GM23338 (cell line): ENCODE measurements at regions not wholly inside any gene's neighbourhood (a gene's known extent, or its start where the extent isn't known, plus 50 kb on each side); places are given as distances from the start of the nearest gene placed in this dataset.

Experiments
- ATAC-seq: fragments of 200-7000 bp; cut with Tn5 transposase; 3 replicates; pipeline ENCODE4 v1.9.1; 2020
- DNase-seq: peaks from one replicate; pipeline ENCODE4 v3.0.0-alpha.2; 2015; ENCODE audit warnings: low spot score
- H2AFZ ChIP-seq: fragments of 200-600 bp; sonication (generic); 2 replicates; pipeline ENCODE4 v1.8.0; 2016; ENCODE audit warnings: antibody characterized with exemption, mild to moderate bottlenecking, moderate library complexity
- H3F3A ChIP-seq: fragments of 200-600 bp; sonication (generic); replicated peaks from 2 replicates; pipeline ENCODE4 v1.8.0; 2017; ENCODE audit warnings: antibody characterized with exemption, mixed run types, low read depth
- H3K27ac ChIP-seq: fragments of 200-600 bp; sonication (generic); 2 replicates; pipeline ENCODE4 v1.6.1; 2016; ENCODE audit warnings: low read depth
- H3K27me3 ChIP-seq: fragments of 200-600 bp; sonication (generic); 2 replicates; pipeline ENCODE4 v1.8.0; 2016; ENCODE audit warnings: mild to moderate bottlenecking, mixed run types, moderate library complexity; ENCODE audit not compliant: insufficient read depth
- H3K36me3 ChIP-seq: fragments of 200-600 bp; sonication (generic); 2 replicates; pipeline ENCODE4 v1.8.0; 2016; ENCODE audit warnings: mild to moderate bottlenecking; ENCODE audit not compliant: insufficient read depth
- H3K4me1 ChIP-seq: fragments of 200-600 bp; sonication (generic); 2 replicates; pipeline ENCODE4 v1.8.0; 2016; ENCODE audit warnings: mild to moderate bottlenecking, moderate library complexity; ENCODE audit not compliant: insufficient read depth
- H3K4me2 ChIP-seq: fragments of 200-600 bp; sonication (generic); 2 replicates; pipeline ENCODE4 v1.7.1; 2017; ENCODE audit warnings: mixed run types
- H3K4me3 ChIP-seq: fragments of 200-600 bp; sonication (generic); 2 replicates; pipeline ENCODE4 v1.6.1; 2016; ENCODE audit warnings: mixed run types
- H3K79me2 ChIP-seq: fragments of 200-600 bp; sonication (generic); replicated peaks from 2 replicates; pipeline ENCODE4 v1.8.0; 2017; ENCODE audit warnings: mild to moderate bottlenecking; ENCODE audit not compliant: insufficient read depth
- H3K9me2 ChIP-seq: fragments of 200-600 bp; sonication (generic); 2 replicates; pipeline ENCODE4 v1.8.0; 2017; ENCODE audit not compliant: insufficient read depth
- H4K20me1 ChIP-seq: fragments of 200-600 bp; sonication (generic); replicated peaks from 2 replicates; pipeline ENCODE4 v1.8.0; 2017; ENCODE audit warnings: mild to moderate bottlenecking; ENCODE audit not compliant: insufficient read depth
- H3K27ac Mint-ChIP-seq: 2 replicates; pipeline ENCODE4 v1.8.0; 2020; ENCODE audit warnings: inconsistent platforms, mild to moderate bottlenecking, moderate library complexity, mixed read lengths
- H3K27me3 Mint-ChIP-seq: 3 replicates; pipeline ENCODE4 v1.8.0; 2022; ENCODE audit warnings: low read depth, mild to moderate bottlenecking, moderate library complexity, mixed read lengths, inconsistent platforms; ENCODE audit not compliant: insufficient read depth, poor library complexity
- H3K36me3 Mint-ChIP-seq: 3 replicates; pipeline ENCODE4 v1.8.0; 2021; ENCODE audit warnings: low read depth, mild to moderate bottlenecking, inconsistent platforms, moderate library complexity, mixed read lengths
- H3K4me1 Mint-ChIP-seq: 3 replicates; pipeline ENCODE4 v1.8.0; 2020; ENCODE audit warnings: mild to moderate bottlenecking, inconsistent platforms, mixed read lengths
- H3K4me3 Mint-ChIP-seq: 3 replicates; pipeline ENCODE4 v1.8.0; 2021; ENCODE audit warnings: moderate library complexity, mild to moderate bottlenecking, inconsistent platforms, mixed read lengths
- H3K9me3 Mint-ChIP-seq: 3 replicates; pipeline ENCODE4 v1.8.0; 2020; ENCODE audit warnings: moderate library complexity, mild to moderate bottlenecking, inconsistent platforms, mixed read lengths
- CREB1 ChIP-seq: fragments of 250-450 bp; sonication (Bioruptor Pico); IDR thresholded peaks from 2 replicates; pipeline ENCODE4 v1.5.0; 2020; ENCODE audit warnings: low read depth, mild to moderate bottlenecking, moderate library complexity
- CTCF ChIP-seq, 2 experiments: fragments of 200-600 bp in 1 of 2; sonication (generic) in 1 of 2; conservative IDR thresholded peaks; 2 replicates each; pipeline versions ENCODE4 v1.5.1 to v1.6.1; 2016 to 2017; ENCODE audit warnings: antibody characterized with exemption in 2 of 2, low read depth in 2 of 2, mild to moderate bottlenecking in 2 of 2, moderate library complexity in 1 of 2
- ETS1 ChIP-seq: IDR thresholded peaks from 2 replicates; pipeline ENCODE4 v1.6.1; 2016; ENCODE audit warnings: antibody characterized with exemption
- JUNB ChIP-seq: IDR thresholded peaks from one replicate; pipeline ENCODE4 v1.6.1; 2016; ENCODE audit warnings: antibody characterized with exemption; ENCODE audit not compliant: unreplicated experiment
- NANOG ChIP-seq: IDR thresholded peaks from 2 replicates; pipeline ENCODE4 v1.6.1; 2016; ENCODE audit warnings: antibody characterized with exemption, borderline replicate concordance
- POLR2AphosphoS5 ChIP-seq: IDR thresholded peaks from 2 replicates; pipeline ENCODE4 v1.6.1; 2016; ENCODE audit warnings: antibody characterized with exemption, low read depth
- REST ChIP-seq: IDR thresholded peaks from one replicate; pipeline ENCODE4 v1.6.1; 2018; ENCODE audit warnings: antibody characterized with exemption; ENCODE audit not compliant: unreplicated experiment
- STAT1 ChIP-seq: IDR thresholded peaks from one replicate; pipeline ENCODE4 v1.6.1; 2016; ENCODE audit warnings: antibody characterized with exemption; ENCODE audit not compliant: unreplicated experiment
- ZNF114 ChIP-seq: fragments of 250-450 bp; sonication (Bioruptor Pico); IDR thresholded peaks from 2 replicates; pipeline ENCODE4 v1.5.0; 2020; ENCODE audit warnings: mild to moderate bottlenecking, moderate library complexity
- ZNF331 ChIP-seq: fragments of 250-450 bp; sonication (Bioruptor Pico); IDR thresholded peaks from 2 replicates; pipeline ENCODE4 v1.5.0; 2020; ENCODE audit warnings: low read depth, mild to moderate bottlenecking, moderate library complexity

GRCh38 chr5:82808960-82809359, 268.2 kb downstream of the TMEM167A start (continued):
- no peak for TF ChIP-seq REST
- TF ChIP-seq POLR2AphosphoS5: no peak

- Histone ChIP-seq H3K79me2 (no peaks in the 10 kb centered on the region), H3K9me2 (peaks cover 14% of the 10 kb centered on the region), H3K27me3 (no peaks in the 10 kb centered on the region), H3K36me3 (no peaks in the 10 kb centered on the region), H3F3A (no peaks in the 10 kb centered on the region), H3K27ac (no peak overlapping the region), H3K4me3 (no peak overlapping the region), H3K4me2 (no peak overlapping the region), H3K4me1 (peaks cover 13% of the 10 kb centered on the region), H4K20me1 (no peaks in the 10 kb centered on the region), H2AFZ (no peak overlapping the region)
- ATAC-seq (no peak), DNase-seq (no peak)
- no peaks in the 10 kb centered on the region; the same call in 2 of the 3 replicates for H3K36me3 Mint-ChIP-seq
- TF ChIP-seq ETS1 (no peak), ZNF331 (CRISPR knock-in tag) (no peak), NANOG (no peak), CTCF (conservative IDR thresholded peaks at IDR 0.05; ENCODE audit: low read depth in 2 of 2) (no peak), STAT1 (no peak), CREB1 (CRISPR knock-in tag) (no peak)
- peaks cover 25% of the 10 kb centered on the region for H3K4me1 Mint-ChIP-seq
- no peak overlapping the region for H3K27ac Mint-ChIP-seq
- H3K27me3 Mint-ChIP-seq: peaks cover 3% of the 10 kb centered on the region
- H3K9me3 Mint-ChIP-seq: no peaks in the 10 kb centered on the region
- no peak overlapping the region for H3K4me3 Mint-ChIP-seq
Observed at GRCh38 chr5:82807021-82807420, 270.2 kb downstream of the TMEM167A start.

- H3K36me3 Mint-ChIP-seq: no peaks in the 10 kb centered on the region; the same call in 2 of the 3 replicates
- no peak overlapping the region for H2AFZ ChIP-seq
- no peaks in the 10 kb centered on the region for H3K36me3 ChIP-seq
- H3K27ac ChIP-seq: no peak overlapping the region
- H3K27ac Mint-ChIP-seq: no peak overlapping the region
- H3K79me2 ChIP-seq: no peaks in the 10 kb centered on the region
- no peak overlapping the region for H3K4me3 ChIP-seq
- ATAC-seq (no peak), DNase-seq (no peak)
- no peaks in the 10 kb centered on the region for H4K20me1 ChIP-seq
- H3K4me2 ChIP-seq: no peak overlapping the region
- no peaks in the 10 kb centered on the region for H3K9me3 Mint-ChIP-seq
- peaks cover 10% of the 10 kb centered on the region for H3K4me1 ChIP-seq
- peaks cover 21% of the 10 kb centered on the region for H3K4me1 Mint-ChIP-seq
- H3F3A ChIP-seq: no peaks in the 10 kb centered on the region
- no peak overlapping the region for H3K4me3 Mint-ChIP-seq
- H3K27me3 ChIP-seq: no peaks in the 10 kb centered on the region
- H3K27me3 Mint-ChIP-seq: peaks cover 3% of the 10 kb centered on the region
- peaks cover 14% of the 10 kb centered on the region for H3K9me2 ChIP-seq
- TF ChIP-seq ZNF114 (CRISPR knock-in tag): no peak
- TF ChIP-seq CTCF (conservative IDR thresholded peaks at IDR 0.05; ENCODE audit: low read depth in 2 of 2): no peak
- no peak for TF ChIP-seq JUNB
Observed at GRCh38 chr5:82806513-82806912, 270.7 kb downstream of the TMEM167A start.
